ENCODE measurements at regions not wholly inside any gene's neighbourhood (a gene's known extent, or its start where the extent isn't known, plus 50 kb on each side); places are given as distances from the start of the nearest gene placed in this dataset.

DNA sequence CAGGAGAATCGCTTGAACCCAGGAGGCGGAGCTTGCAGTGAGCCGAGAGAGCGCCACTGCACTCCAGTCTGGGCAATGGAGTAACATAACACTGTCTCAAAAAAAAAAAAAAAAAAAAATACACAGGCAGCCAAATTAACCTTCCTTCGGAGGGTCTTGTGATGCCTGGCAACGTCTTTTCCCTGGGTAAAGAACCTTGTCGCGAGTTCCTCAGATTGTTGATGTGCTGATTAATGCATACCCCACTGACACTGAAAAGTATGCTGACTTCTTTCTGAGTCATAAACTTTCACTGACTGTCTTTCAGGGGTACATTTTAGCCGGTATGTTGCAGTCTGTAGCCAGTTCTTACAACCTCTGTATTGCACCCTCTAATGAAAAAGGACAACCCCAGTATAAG, 95.1 kb upstream of the SOD1 start:
- DNase-seq = no peak

DNA sequence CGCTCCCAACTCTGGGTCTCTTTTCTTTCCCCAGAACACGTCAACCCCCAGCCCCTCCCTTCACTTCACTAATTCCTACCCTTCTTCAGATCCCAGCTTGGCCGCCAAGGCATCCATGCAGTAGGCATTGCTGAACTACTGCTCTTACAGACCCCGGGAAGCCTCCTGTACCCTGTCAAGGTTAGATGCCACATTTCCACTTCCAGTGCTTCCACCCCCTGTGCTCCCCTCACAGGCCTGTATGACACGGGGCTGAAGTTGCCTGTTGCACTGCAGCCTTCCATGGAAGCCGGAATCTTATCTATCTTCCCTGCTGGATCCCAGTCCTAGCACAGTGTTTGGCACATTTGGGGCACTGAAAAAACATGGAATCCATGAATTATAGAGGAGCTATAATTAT, 99.0 kb upstream of the SOD1 start:
- no peak for DNase-seq

GRCh38 chr21:31559368-31560119, 99.9 kb upstream of the SOD1 start:
- peak; percentile 83 to 95 (median 90) for DNase-seq

DNA sequence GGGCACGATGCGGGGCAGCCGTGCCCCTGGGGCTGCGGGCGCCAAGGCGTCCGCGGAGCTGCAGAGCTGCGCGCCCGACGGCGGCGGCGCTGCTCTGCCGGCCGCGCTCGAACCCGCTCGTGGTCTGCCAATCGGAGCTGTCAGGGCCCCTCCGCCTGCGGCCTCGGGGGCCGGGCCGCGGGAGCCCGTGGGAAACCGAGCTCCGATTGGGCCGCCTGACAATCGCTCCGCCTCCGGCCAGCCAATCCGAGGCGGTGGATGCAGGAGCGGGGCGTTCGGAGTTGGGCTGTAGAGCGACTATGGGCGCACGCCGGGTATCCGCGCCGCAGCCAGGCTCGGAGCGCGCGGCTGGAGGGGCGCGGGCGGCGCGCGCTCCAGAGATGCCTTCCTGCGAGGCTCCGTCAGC, 100.5 kb upstream of the SOD1 start:
- DNase-seq = peak; percentile 78 to 92 (median 82)

DNA sequence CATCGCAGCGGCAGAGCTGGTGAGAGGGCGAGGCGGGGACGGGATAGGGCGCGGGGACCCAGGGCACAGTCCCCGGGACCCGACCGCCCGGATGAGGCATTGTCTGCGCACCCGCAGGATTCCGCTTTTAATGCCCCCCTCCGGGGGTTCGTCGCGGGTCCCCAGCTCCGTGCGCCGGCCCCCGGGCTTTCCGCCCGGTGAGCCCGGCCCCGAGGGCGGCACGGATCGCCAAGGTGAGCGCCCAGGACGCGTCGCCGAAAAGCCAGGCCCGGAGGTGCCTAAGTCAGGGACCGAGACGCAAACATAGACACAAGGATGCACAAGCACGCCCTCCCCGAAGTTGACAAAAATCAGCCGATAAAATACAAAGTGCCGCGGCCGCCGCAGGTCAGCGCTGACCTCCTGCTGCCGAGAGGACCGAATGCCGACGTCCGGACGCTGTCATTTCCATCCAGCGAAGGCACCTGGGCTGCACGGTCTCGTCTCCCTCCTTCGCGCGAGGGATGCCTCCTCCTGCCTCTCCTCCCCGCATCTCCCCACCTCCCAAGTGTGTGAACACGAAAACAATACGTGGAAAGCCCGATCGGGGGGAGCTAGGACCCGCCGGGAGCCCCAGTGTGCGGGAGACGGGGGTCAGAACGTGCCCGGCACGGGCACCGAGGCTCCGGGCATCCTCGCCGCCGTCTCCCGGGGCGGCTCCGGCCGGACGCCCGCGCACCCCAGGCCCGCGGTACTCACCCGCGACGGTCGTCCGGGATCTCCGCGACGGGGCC, 101.1 kb upstream of the SOD1 start:
- DNase-seq = peak in 2 of 4 experiments; percentile 35 to 50

DNA sequence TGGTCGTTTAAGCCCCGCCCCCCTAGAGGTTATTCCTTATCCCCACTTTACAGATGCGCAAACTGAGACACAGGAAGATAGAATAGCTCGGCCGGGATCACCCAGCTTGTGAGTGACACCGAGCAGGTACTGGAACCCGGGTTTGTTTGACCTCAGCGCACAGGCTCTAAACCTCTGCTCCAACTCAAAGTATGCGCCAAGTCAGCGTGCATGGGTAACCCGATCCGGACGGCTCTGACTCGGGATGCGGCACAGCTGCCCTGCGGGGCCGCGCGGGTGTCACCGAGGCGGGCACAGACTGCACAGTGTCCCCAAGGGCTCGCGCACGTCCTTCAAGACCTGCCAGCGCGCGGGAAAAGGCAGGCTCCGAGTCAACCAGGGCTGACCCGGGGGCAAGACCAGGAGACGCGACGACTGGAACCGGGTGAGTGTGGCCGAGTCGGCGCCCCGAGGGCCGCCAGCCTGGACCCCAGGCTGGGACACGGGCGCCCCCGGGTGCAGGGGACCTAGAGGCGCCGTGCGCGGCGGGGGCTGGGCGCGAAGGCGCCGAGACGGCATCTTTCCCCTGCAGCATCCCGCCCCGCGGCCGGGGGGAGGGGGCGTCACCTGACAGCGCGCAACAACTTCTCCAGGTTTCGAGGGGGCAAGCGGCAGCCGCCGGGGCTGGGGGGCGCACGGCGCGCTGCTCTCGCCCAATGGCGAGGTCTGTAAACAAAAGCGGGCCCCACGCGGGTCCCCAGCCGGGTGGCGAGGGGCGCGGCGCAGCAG, 101.9 kb upstream of the SOD1 start:
- DNase-seq = peak in 1 of 4 experiments; percentile 45

GRCh38 chr21:31556662-31557061, 102.8 kb upstream of the SOD1 start:
- no peak for DNase-seq

DNA sequence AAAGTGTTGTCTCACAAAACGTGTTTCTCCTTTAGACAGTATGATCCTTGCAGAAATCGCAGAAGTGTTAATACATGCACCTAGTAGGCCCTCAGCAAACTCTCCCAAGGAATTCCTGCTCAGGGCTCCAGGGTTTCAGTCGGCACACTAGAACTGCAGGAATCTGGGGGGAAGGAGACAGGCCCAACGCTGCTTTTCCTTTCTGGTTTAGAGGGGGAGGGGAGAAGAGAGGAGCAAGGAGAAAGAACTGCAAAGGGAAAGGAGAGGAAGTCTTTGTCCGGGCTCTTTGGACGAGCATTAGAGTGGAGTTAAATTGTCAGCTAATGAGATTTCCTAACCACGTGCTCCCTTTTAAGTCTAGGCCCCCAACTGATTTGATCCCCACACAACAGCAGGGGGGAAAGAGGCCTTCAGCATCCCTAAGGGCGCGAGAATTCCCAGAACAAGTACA, 103.7 kb upstream of the SOD1 start:
- DNase-seq = no peak

- DNase-seq = no peak
Measured at GRCh38 chr21:31554511-31555022, 104.9 kb upstream of the SOD1 start.

DNA sequence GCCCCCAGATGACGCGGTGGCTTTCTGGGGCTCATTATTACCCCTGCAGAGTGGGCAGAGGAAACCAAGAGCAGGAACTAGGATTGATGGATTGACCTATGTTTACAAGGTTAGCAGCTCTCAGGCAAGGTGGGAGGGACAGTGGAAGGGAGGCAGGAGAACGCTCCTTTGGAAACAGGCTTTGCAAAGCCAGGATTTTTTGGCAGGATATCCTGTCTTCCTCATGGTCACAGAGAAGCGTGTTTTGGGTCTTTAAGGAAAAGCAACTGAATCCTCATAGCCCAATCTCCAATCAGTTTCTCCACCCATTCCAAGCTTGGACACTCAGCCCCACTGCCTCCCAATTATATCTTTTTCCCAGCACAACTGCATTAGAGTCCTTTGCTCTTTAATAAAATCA, 105.6 kb upstream of the SOD1 start:
- no peak for DNase-seq

DNA sequence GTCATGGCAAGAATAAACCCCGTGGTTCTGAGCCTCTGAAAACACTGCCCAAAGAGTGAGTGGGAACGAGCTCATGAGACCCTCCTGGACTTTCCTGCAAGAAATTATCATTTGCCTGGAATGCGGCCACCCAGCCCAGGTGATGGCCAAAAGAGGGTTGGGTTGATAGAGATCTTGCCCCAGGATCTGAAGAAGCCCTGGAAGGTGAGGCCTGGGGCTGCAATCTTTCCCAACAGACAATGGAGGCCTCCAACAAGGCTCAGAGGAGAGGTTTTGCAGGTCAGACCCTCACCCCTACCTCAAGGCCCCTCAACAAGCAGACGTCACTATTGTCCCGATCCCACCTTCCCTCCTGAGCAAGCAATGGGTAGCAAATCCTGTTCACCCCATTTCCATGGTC, 106.0 kb upstream of the SOD1 start:
- DNase-seq = no peak

- no peak for DNase-seq
Measured at GRCh38 chr21:31552826-31553225, 106.7 kb upstream of the SOD1 start.

GRCh38 chr21:31550070-31550469, 109.4 kb upstream of the SOD1 start:
- DNase-seq = no peak

- no peak for DNase-seq
Measured at GRCh38 chr21:31548688-31549087, 110.8 kb upstream of the SOD1 start.

DNA sequence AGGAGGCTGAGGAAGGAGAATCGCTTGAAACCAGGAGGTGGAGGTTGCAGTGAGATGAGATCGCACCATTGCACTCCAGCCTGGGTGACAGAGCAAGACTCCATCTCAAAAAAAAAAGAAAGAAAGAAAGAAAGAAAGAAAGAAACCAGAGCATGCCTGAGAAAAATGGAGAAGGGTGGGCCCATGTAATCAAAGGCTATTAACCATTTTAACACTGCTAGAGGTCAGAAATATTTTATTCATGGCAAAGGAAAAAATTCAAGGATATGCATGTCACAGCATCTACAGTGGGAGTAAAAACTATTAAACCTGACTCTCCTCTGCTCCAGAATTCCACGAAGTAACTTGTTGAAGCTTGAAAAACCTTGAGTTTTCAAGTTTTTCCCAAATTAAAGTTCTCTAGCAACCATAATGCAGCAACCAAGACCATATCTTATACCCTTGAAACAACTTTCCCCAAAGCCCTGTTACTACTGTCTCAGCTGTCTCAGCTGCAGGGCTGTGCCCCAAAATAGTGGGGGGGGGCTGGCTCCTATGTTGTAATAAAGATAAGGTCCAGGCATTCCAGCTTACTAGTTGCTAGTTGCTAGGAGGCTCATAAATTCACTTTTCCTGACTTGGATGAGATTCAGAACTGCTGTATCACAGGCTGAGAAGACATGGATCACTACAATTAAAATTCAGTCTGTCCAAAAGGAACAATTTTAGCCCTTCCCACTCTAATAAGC, 112.9 kb upstream of the SOD1 start:
- DNase-seq = no peak

- no peak for DNase-seq
Measured at GRCh38 chr21:31545036-31545435, 114.5 kb upstream of the SOD1 start.

DNA sequence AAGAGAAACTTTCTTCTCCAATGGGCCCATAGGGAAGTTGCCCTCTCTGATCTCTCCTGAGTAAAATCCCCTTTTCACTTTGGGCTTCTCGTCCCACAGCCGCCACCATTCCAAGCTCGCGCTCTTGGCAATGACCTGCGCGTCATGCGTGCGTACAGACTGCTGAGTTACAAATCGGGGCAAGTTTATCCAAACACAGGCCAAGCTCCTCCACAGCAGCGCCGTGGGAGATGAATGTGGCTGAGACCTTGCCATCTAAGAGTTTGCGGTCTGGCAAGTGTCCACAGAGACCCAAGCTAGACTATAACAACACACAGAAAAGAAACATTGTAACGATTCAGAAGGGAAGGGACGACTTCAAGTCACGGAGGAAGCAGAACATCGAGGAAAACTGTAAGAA, 116.3 kb upstream of the SOD1 start:
- no peak for DNase-seq

DNA sequence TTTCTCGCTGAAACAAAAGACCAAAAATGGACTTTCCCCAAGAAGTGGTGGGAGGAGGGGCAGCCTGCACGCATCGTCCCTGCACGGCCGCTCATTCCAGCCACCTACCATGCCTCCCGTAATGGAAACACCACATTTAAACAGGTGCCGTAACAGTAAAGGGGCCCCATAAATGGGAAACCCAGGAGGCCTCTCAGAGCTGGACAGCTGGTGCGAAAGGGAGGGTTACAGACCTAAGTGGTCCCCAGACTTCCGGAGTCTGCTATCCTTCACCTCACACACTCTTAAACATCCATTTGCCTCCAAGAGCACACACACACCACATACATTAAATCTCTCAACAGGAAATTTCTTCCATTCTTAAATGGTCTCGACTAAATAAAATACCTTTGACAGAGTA, 120.7 kb upstream of the SOD1 start:
- no peak for DNase-seq

DNA sequence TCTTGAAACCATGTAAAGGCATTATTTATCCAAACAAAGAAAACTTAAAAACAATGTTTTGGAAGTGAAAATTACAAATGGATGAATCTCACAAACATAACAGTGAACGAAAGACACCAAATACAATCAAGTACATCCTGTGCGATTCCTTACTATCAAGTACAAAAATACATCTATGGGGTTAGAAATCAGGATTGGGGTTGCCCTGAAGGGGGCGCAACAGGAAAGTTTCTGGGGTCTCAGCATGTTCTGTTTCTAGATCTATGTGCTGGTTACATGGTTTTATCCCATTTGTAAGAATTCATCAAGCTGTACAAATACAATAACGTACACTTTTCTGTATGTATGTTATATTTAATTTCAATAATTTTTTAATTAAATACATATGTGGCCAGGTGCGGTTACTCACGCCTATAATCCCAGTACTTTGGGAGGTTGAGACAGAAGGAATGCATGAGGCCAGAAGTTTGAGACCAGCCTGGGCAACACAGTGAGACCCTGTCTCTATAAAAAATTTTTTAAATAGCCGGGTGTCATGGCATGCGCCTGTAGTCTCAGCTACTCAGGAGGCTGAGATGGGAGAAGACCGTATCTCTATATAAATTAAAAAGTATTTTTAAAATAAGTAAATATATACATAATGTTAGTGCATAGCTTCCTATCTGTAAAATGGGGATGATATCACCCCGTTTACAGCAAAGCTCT, 121.5 kb upstream of the SOD1 start:
- no peak for DNase-seq

DNA sequence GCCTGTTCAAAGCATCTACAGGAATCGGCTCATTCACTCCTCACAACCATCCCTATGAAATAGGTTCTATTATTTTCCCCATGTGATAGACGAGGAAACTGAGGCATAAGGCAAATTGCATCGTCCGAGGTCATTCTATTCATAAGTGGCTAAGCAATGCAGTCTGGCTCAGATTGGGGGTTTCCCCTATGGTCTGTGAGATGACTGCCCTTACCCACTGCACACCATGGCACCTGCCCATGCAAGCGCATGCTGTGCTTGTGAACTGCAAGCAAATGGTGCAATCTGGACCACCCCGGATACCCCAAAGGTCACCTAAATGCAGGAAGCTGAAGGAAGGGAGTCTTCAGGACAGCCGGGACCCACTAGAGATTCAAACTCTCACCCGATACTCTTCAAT, 123.4 kb upstream of the SOD1 start:
- DNase-seq = no peak

DNA sequence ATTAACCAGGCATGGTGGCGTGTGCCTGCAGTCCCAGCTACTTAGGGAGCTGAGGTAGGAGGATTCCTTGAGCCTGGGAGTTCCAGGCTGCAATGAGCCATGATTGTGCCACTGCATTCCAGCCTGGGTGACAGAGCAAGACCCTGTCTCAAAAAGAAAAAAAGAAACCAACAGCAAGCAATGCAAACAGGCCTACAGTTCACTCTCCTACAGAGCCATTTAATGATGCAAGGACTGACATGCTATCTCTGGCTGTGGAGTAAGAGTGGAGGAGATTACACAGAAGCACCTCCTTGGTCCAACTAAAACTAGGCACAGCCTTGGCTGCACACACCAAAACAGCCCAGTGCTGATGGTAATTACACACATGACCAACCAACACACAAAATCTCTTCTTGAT, 127.5 kb upstream of the SOD1 start:
- no peak for DNase-seq

Data from activated naive CD4-positive, alpha-beta T cell (primary cell).